ENCODE measurements at regions not wholly inside any gene's neighbourhood (a gene's known extent, or its start where the extent isn't known, plus 50 kb on each side); places are given as distances from the start of the nearest gene placed in this dataset.

GRCh38 chr12:25328072-25328712 lies 77.5 kb upstream of the KRAS start:
- no peaks in the 10 kb centered on the region for H3K9me3 ChIP-seq (replicated peaks in 1 of 3)
- H3K4me1 ChIP-seq (replicated peaks in 1 of 2) = peaks cover 0 to 18% of the 10 kb centered on the region in 2 donors
- H3K36me3 ChIP-seq (replicated peaks in 1 of 2) = no peaks in the 10 kb centered on the region
- intact Hi-C loops (cut with DNase I) = no loop called here
- H3K4me3 ChIP-seq = no peak overlapping the region
- peak; percentile 18 to 72 (median 45) for DNase-seq
- no peak overlapping the region for H3K27ac ChIP-seq
- WGBS, 4 donors = 38 to 45% (median 44%) methylated on average over 5 of the region's 5 CpGs
- no peak for TF ChIP-seq POLR2A (IDR thresholded peaks at IDR 0.05)
- TF ChIP-seq CTCF (IDR thresholded peaks at IDR 0.05) = no peak
- no peaks in the 10 kb centered on the region for H3K27me3 ChIP-seq

DNA sequence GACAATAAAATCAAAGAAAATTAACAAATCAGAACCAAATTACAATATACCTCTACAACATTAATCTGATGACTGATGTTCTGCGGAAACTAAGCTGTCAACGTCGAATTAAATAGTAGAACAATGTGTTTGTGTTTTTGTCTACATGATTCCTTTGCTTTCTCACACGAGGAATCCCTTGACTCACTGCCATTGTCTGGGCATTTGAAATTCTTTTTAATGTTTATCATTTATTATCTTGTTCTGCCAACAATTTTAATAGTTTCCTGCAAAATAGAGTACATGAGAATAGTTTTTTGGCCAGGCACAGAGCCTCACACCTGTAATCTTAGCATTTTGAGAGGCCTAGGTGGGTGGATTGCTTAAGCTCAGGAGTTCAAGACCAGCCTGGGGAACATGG lies 76.6 kb upstream of the KRAS start:
- no peak for DNase-seq
- Histone ChIP-seq H3K36me3 (replicated peaks in 1 of 2) (no peaks in the 10 kb centered on the region), H3K4me3 (no peak overlapping the region), H3K4me1 (replicated peaks in 1 of 2) (peaks cover 0 to 23% of the 10 kb centered on the region in 2 donors), H3K9me3 (replicated peaks in 1 of 3) (no peaks in the 10 kb centered on the region), H3K27me3 (no peaks in the 10 kb centered on the region), H3K27ac (no peak overlapping the region)
- TF ChIP-seq CTCF (IDR thresholded peaks at IDR 0.05) = no peak
- TF ChIP-seq POLR2A (IDR thresholded peaks at IDR 0.05) = no peak
- 56 to 63% (median 60%) methylated on average over 4 of the region's 4 CpGs for WGBS, 4 donors
- intact Hi-C loops (cut with DNase I) = no loop called here

- no peak overlapping the region for H3K27ac ChIP-seq
- H3K36me3 ChIP-seq (replicated peaks in 1 of 2) = no peaks in the 10 kb centered on the region
- no peaks in the 10 kb centered on the region for H3K27me3 ChIP-seq
- TF ChIP-seq POLR2A (IDR thresholded peaks at IDR 0.05) (no peak), CTCF (IDR thresholded peaks at IDR 0.05) (no peak)
- H3K9me3 ChIP-seq (replicated peaks in 1 of 3) = no peaks in the 10 kb centered on the region
- H3K4me3 ChIP-seq = no peak overlapping the region
- no peak for DNase-seq
- intact Hi-C loops (cut with DNase I) = no loop called here
- H3K4me1 ChIP-seq (replicated peaks in 1 of 2) = peaks cover 0 to 23% of the 10 kb centered on the region in 2 donors
- 89 to 97% (median 93%) methylated on average over 2 of the region's 2 CpGs for WGBS, 4 donors
These were observed 75.6 kb upstream of the KRAS start for GRCh38 chr12:25326326-25326725.

DNA sequence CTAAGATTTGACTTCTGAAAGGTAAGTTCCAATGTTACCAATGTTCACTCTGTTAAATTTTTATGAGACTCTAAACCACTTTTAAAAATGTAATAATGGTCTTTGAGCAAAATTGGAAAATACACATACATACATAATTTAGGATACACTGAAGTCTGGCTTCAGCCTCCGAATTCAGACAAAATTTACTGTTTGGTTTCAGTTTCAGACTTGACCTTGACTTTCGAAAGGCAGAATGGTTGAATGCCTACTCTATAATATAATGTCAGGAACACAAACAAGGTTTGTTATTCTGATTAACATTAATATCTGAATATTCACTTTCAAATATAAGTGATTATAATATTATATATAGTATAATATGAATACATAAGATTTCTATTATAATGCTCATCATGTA lies 74.1 kb upstream of the KRAS start:
- Histone ChIP-seq H3K27me3 (no peaks in the 10 kb centered on the region), H3K9me3 (replicated peaks in 1 of 3) (no peaks in the 10 kb centered on the region), H3K4me3 (peak overlapping the region in 1 of 4 donors; percentile 32), H3K36me3 (replicated peaks in 1 of 2) (no peaks in the 10 kb centered on the region), H3K4me1 (replicated peaks in 1 of 2) (peaks cover 0 to 23% of the 10 kb centered on the region in 2 donors), H3K27ac (no peak overlapping the region)
- DNase-seq = no peak
- WGBS, 4 donors = 20 to 38% (median 28%) methylated on average over 2 of the region's 2 CpGs
- intact Hi-C loops (cut with DNase I) = no loop called here
- TF ChIP-seq CTCF (IDR thresholded peaks at IDR 0.05) (no peak), POLR2A (IDR thresholded peaks at IDR 0.05) (no peak)
